Testis (tissue), 2 donors: ENCODE measurements at regions not wholly inside any gene's neighbourhood (a gene's known extent, or its start where the extent isn't known, plus 50 kb on each side); places are given as distances from the start of the nearest gene placed in this dataset.

Experiments
- DNase-seq: peaks from one replicate; pipeline ENCODE4 v3.0.0-alpha.2; 2019
- H3K27ac ChIP-seq, 2 donors: fragments of 200-600 bp; sonication (generic); one replicate each; pipeline ENCODE4 v1.5.1; 2019
- H3K27me3 ChIP-seq: fragments of 200-600 bp; sonication (generic); one replicate; pipeline ENCODE4 v1.5.1; 2019
- H3K36me3 ChIP-seq: fragments of 200-600 bp; sonication (generic); one replicate; pipeline ENCODE4 v1.5.1; 2017; ENCODE audit warnings: low read depth; ENCODE audit errors: missing control alignments
- H3K4me1 ChIP-seq: fragments of 200-600 bp; sonication (generic); one replicate; pipeline ENCODE4 v1.5.1; 2019
- H3K4me3 ChIP-seq, 2 donors: fragments of 200-600 bp; sonication (generic); one replicate each; pipeline ENCODE4 v1.5.1; 2017 to 2019
- H3K9me3 ChIP-seq: fragments of 200-600 bp; sonication (generic); one replicate; pipeline ENCODE4 v1.5.1; 2017
- CTCF ChIP-seq, 3 experiments: fragments of 450-650 bp in 2 of 3; fragments of 200-600 bp in 1 of 3; sonication (generic) in 1 of 3; IDR thresholded peaks; one replicate each; pipeline ENCODE4 v1.5.1; 2016 to 2019; ENCODE audit warnings: antibody characterized with exemption in 3 of 3, mild to moderate bottlenecking in 2 of 3, moderate library complexity in 1 of 3
- POLR2A ChIP-seq: fragments of 450-650 bp; IDR thresholded peaks from one replicate; pipeline ENCODE4 v1.6.1; 2017; ENCODE audit warnings: antibody characterized with exemption, mild to moderate bottlenecking, moderate library complexity
- WGBS, 2 donors: methylation state at CpG; one replicate each; pipeline ENCODE4 v1.1.5; 2018; 5-methylcytosine and 5-hydroxymethylcytosine counted together
- intact Hi-C: fragments of 100-400 bp; cut with DNase I; formaldehyde crosslinking; loops from one replicate; pipeline ENCODE4 v1.15.1; 2023; ENCODE audit warnings: low total_unique reads

GRCh38 chr20:55514531-55514930 is 490.8 kb downstream of the CBLN4 start:
- intact Hi-C loops = no loop called here
- Histone ChIP-seq H3K36me3 (no peaks in the 10 kb centered on the region), H3K9me3 (no peaks in the 10 kb centered on the region), H3K27me3 (no peaks in the 10 kb centered on the region), H3K4me3 (no peak overlapping the region), H3K27ac (no peak overlapping the region), H3K4me1 (no peaks in the 10 kb centered on the region)
- TF ChIP-seq CTCF (IDR thresholded peaks at IDR 0.05) (no peak), POLR2A (no peak)
- DNase-seq = no peak
- 81 to 84% methylated on average over 2 of the region's 2 CpGs for WGBS, 2 donors

GRCh38 chr20:55513954-55514353 is 491.4 kb downstream of the CBLN4 start:
- WGBS, 2 donors = 60 to 69% methylated on average over 4 of the region's 4 CpGs
- Histone ChIP-seq H3K9me3 (no peaks in the 10 kb centered on the region), H3K27ac (no peak overlapping the region), H3K36me3 (no peaks in the 10 kb centered on the region), H3K4me3 (no peak overlapping the region), H3K4me1 (no peaks in the 10 kb centered on the region), H3K27me3 (no peaks in the 10 kb centered on the region)
- TF ChIP-seq POLR2A = no peak
- no peak for TF ChIP-seq CTCF (IDR thresholded peaks at IDR 0.05)
- intact Hi-C loops = no loop called here
- DNase-seq = no peak

GRCh38 chr20:55500130-55500529 is 505.2 kb downstream of the CBLN4 start:
- intact Hi-C loops = no loop called here
- no peak for DNase-seq
- 93 to 100% methylated on average over 4 of the region's 4 CpGs for WGBS, 2 donors
- Histone ChIP-seq H3K9me3 (no peaks in the 10 kb centered on the region), H3K36me3 (no peaks in the 10 kb centered on the region), H3K27ac (no peak overlapping the region), H3K27me3 (no peaks in the 10 kb centered on the region), H3K4me3 (no peak overlapping the region), H3K4me1 (no peaks in the 10 kb centered on the region)
- TF ChIP-seq CTCF (IDR thresholded peaks at IDR 0.05) (no peak), POLR2A (no peak)

- Histone ChIP-seq H3K9me3 (no peaks in the 10 kb centered on the region), H3K4me1 (no peaks in the 10 kb centered on the region), H3K27me3 (no peaks in the 10 kb centered on the region), H3K4me3 (no peak overlapping the region), H3K36me3 (no peaks in the 10 kb centered on the region), H3K27ac (no peak overlapping the region)
- no peak for DNase-seq
- 91 to 93% methylated on average over 1 of the region's 1 CpG for whole genome bisulfite sequencing, 2 donors
- TF ChIP-seq POLR2A = no peak
- TF ChIP-seq CTCF (IDR thresholded peaks at IDR 0.05) = no peak
- intact Hi-C loops = no loop called here
Measured at GRCh38 chr20:55488593-55488992, 516.7 kb downstream of the CBLN4 start.

- no peak overlapping the region for H3K4me3 ChIP-seq
- TF ChIP-seq CTCF (IDR thresholded peaks at IDR 0.05) (no peak), POLR2A (no peak)
- H3K9me3 ChIP-seq = no peaks in the 10 kb centered on the region
- H3K36me3 ChIP-seq = no peaks in the 10 kb centered on the region
- no peaks in the 10 kb centered on the region for H3K27me3 ChIP-seq
- DNase-seq = no peak
- 47 to 51% methylated on average over 2 of the region's 2 CpGs for WGBS, 2 donors
- H3K27ac ChIP-seq = no peak overlapping the region
- H3K4me1 ChIP-seq = no peaks in the 10 kb centered on the region
- intact Hi-C loops = no loop called here
Measured at GRCh38 chr20:55478724-55479450, 526.4 kb downstream of the CBLN4 start.
